OCI-LY3 (cell line): ENCODE measurements at regions not wholly inside any gene's neighbourhood (a gene's known extent, or its start where the extent isn't known, plus 50 kb on each side); places are given as distances from the start of the nearest gene placed in this dataset.

ENCODE experiments used
- CTCF ChIP-seq: fragments of 200-600, 300-600 bp; sonication (generic); IDR thresholded peaks from 2 replicates; pipeline ENCODE4 v1.5.1; 2014; ENCODE audit warnings: antibody characterized with exemption, low read length, low read depth
- EZH2phosphoT487 ChIP-seq: fragments of 200-600 bp; shearing (Covaris generic); IDR thresholded peaks from 2 replicates; pipeline ENCODE4 v1.6.1; 2018; ENCODE audit warnings: antibody characterized with exemption, mixed run types, low read depth

DNA sequence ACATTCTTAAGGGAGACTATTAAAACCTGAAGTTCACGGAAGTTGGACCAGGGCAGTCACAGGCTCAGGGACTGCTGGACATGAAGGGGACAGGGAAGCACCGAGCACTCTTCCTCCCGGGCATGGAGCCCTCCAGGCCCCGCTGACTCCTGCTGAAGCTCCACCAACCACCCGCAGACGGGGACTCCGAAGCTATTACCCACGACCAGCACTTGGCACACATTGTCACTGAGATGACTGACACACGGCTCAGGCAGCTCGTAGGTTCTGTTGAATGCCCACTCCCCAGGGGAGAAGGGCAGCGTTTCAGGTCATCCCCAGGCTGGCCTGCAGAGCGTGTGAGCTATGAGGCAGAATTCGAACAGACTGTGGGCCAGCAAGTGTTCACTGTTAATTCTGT lies 234.8 kb downstream of the NDUFA10 start:
- TF ChIP-seq CTCF (no peak), EZH2phosphoT487 (no peak)
